HL-60 (cell line): ENCODE measurements at regions not wholly inside any gene's neighbourhood (a gene's known extent, or its start where the extent isn't known, plus 50 kb on each side); places are given as distances from the start of the nearest gene placed in this dataset.

Experiments
- POLR2AphosphoS5 ChIP-seq: IDR thresholded peaks from 2 replicates; pipeline ENCODE4 v1.6.1; 2012; ENCODE audit warnings: low read depth
- TF ChIP-seq, protein P1 (sequence below): IDR thresholded peaks from one replicate; pipeline ENCODE4 v1.5.1; 2011; ENCODE audit warnings: low read length, control low read depth, inconsistent platforms; ENCODE audit not compliant: insufficient read depth

DNA sequence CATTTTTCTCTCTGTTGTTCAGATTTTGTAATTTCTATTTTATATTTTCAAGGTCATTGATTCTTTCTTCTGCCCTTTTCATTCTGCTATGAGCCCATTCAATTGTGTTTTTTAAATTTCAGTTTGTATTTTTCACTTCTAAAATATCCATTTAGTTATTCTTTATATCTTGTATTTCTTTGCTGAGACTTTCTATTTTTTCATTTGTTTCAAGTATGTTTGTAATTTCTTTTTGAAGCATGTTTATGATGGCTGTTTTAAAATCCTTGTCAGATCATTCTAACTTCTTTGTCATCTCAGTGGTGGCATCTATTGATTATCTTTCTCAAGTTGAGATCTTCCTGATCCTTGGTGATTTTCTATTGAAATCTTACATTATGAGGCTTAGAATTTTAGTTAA is 157.2 kb upstream of the USP9X start:
- TF ChIP-seq, protein P1, sequence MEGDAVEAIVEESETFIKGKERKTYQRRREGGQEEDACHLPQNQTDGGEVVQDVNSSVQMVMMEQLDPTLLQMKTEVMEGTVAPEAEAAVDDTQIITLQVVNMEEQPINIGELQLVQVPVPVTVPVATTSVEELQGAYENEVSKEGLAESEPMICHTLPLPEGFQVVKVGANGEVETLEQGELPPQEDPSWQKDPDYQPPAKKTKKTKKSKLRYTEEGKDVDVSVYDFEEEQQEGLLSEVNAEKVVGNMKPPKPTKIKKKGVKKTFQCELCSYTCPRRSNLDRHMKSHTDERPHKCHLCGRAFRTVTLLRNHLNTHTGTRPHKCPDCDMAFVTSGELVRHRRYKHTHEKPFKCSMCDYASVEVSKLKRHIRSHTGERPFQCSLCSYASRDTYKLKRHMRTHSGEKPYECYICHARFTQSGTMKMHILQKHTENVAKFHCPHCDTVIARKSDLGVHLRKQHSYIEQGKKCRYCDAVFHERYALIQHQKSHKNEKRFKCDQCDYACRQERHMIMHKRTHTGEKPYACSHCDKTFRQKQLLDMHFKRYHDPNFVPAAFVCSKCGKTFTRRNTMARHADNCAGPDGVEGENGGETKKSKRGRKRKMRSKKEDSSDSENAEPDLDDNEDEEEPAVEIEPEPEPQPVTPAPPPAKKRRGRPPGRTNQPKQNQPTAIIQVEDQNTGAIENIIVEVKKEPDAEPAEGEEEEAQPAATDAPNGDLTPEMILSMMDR: no peak
- TF ChIP-seq POLR2AphosphoS5: no peak
